OCI-LY3 (cell line): ENCODE measurements at regions not wholly inside any gene's neighbourhood (a gene's known extent, or its start where the extent isn't known, plus 50 kb on each side); places are given as distances from the start of the nearest gene placed in this dataset.
"Not testable (repeated sequence)": the region's sequence is repeated elsewhere in the genome, so short reads cannot be mapped to it uniquely, and the experiment has no call there.

Experiments used
- H2AFZ ChIP-seq: fragments of 200-600, 300-600 bp; shearing (Covaris generic); 2 replicates; pipeline ENCODE4 v1.6.0; 2014; ENCODE audit warnings: antibody characterized with exemption, low read depth, low read length
- H3K27ac ChIP-seq: fragments of 200-600, 300-600 bp; sonication (generic); 2 replicates; pipeline ENCODE4 v1.5.1; 2014; ENCODE audit warnings: mild to moderate bottlenecking, low read length, moderate library complexity, mixed read lengths
- H3K27me3 ChIP-seq: fragments of 200-600, 300-600 bp; sonication (generic); 2 replicates; pipeline ENCODE4 v1.6.1; 2014; ENCODE audit warnings: low read depth, low read length, mixed read lengths
- H3K36me3 ChIP-seq: fragments of 200-600, 300-600 bp; sonication (generic); replicated peaks from 2 replicates; pipeline ENCODE3; 2014; ENCODE audit warnings: low read depth, low read length, mixed read lengths
- H3K4me1 ChIP-seq: fragments of 300-600, 200-600 bp; sonication (generic); 2 replicates; pipeline ENCODE4 v1.6.1; 2014; ENCODE audit warnings: low read length, mixed read lengths
- H3K4me2 ChIP-seq: fragments of 200-600, 300-600 bp; sonication (generic); 2 replicates; pipeline ENCODE4 v1.6.1; 2014; ENCODE audit warnings: low read length, mixed read lengths
- H3K4me3 ChIP-seq: fragments of 300-600, 200-600 bp; sonication (generic); 2 replicates; pipeline ENCODE4 v1.5.1; 2014; ENCODE audit warnings: antibody characterized with exemption, mild to moderate bottlenecking, low read length, moderate library complexity
- H3K79me2 ChIP-seq: fragments of 300-600, 200-600 bp; shearing (Covaris generic); 2 replicates; pipeline ENCODE4 v1.6.1; 2014; ENCODE audit warnings: mild to moderate bottlenecking, low read length, mixed read lengths
- H3K9ac ChIP-seq: fragments of 300-600, 200-600 bp; shearing (Covaris generic); 2 replicates; pipeline ENCODE4 v1.6.0; 2014; ENCODE audit warnings: mild to moderate bottlenecking, low read length, moderate library complexity
- H3K9me3 ChIP-seq: fragments of 200-600, 300-600 bp; shearing (Covaris generic); 2 replicates; pipeline ENCODE4 v1.6.1; 2014; ENCODE audit warnings: low read length, mixed read lengths; ENCODE audit not compliant: insufficient read depth
- H4K20me1 ChIP-seq: fragments of 200-600, 300-600 bp; sonication (generic); 2 replicates; pipeline ENCODE4 v1.6.1; 2016; ENCODE audit warnings: low read length, mixed read lengths; ENCODE audit not compliant: insufficient read depth
- CTCF ChIP-seq: fragments of 200-600, 300-600 bp; sonication (generic); IDR thresholded peaks from 2 replicates; pipeline ENCODE4 v1.5.1; 2014; ENCODE audit warnings: antibody characterized with exemption, low read length, low read depth
- EZH2phosphoT487 ChIP-seq: fragments of 200-600 bp; shearing (Covaris generic); IDR thresholded peaks from 2 replicates; pipeline ENCODE4 v1.6.1; 2018; ENCODE audit warnings: antibody characterized with exemption, mixed run types, low read depth

- no peak overlapping the region for H3K4me2 ChIP-seq
- H3K79me2 ChIP-seq = no peaks in the 10 kb centered on the region
- no peak for TF ChIP-seq EZH2phosphoT487
- no peak for TF ChIP-seq CTCF
- H3K4me3 ChIP-seq = no peak overlapping the region
- H3K9me3 ChIP-seq = no peaks in the 10 kb centered on the region
- no peak overlapping the region for H2AFZ ChIP-seq
- no peak overlapping the region for H3K9ac ChIP-seq
- H3K36me3 ChIP-seq = no peaks in the 10 kb centered on the region
- H3K4me1 ChIP-seq = no peaks in the 10 kb centered on the region
- no peaks in the 10 kb centered on the region for H3K27me3 ChIP-seq
- no peak overlapping the region for H3K27ac ChIP-seq
- no peaks in the 10 kb centered on the region for H4K20me1 ChIP-seq
Measured at GRCh38 chr12:40439771-40440492, 215.1 kb downstream of the LRRK2 start.

DNA sequence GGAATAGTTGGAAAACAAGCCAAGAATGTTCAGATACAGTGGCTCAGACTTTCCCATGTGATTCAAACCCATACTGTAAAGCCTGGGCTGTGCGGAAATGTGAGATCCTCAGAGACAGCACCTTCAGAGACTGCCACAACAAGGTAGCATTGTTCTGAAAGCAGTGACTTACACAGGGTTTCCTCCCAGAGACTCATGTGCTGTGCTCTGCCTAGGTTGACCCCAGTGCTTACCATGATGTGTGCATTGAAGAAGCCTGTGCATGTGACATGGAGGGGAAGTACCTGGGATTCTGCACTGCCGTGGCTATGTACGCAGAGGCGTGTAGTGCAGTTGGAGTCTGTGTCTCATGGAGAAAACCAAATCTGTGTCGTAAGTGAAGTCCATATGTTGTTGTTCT, 219.4 kb downstream of the LRRK2 start:
- H3K9ac ChIP-seq = no peak overlapping the region
- no peaks in the 10 kb centered on the region for H4K20me1 ChIP-seq
- no peaks in the 10 kb centered on the region for H3K9me3 ChIP-seq
- no peaks in the 10 kb centered on the region for H3K79me2 ChIP-seq
- H3K4me3 ChIP-seq = 0 out of 2 replicates have a peak overlapping the region, but pooled peaks have one; percentile 7
- no peaks in the 10 kb centered on the region for H3K36me3 ChIP-seq
- TF ChIP-seq CTCF (no peak), EZH2phosphoT487 (no peak)
- H3K27me3 ChIP-seq = no peaks in the 10 kb centered on the region
- H3K4me1 ChIP-seq = no peaks in the 10 kb centered on the region
- H2AFZ ChIP-seq = no peak overlapping the region
- H3K4me2 ChIP-seq = peak overlapping the region; percentile 27
- H3K27ac ChIP-seq = no peak overlapping the region

- H3K27me3 ChIP-seq = no peaks in the 10 kb centered on the region
- H3K4me3 ChIP-seq = no peak overlapping the region
- H4K20me1 ChIP-seq = no peaks in the 10 kb centered on the region
- no peaks in the 10 kb centered on the region for H3K4me1 ChIP-seq
- no peaks in the 10 kb centered on the region for H3K9me3 ChIP-seq
- no peak overlapping the region for H3K27ac ChIP-seq
- no peak overlapping the region for H3K9ac ChIP-seq
- H3K4me2 ChIP-seq = no peak overlapping the region
- H3K79me2 ChIP-seq = no peaks in the 10 kb centered on the region
- H2AFZ ChIP-seq = no peak overlapping the region
- no peaks in the 10 kb centered on the region for H3K36me3 ChIP-seq
- TF ChIP-seq CTCF (peak; percentile 56), EZH2phosphoT487 (no peak)
Measured at GRCh38 chr12:40446385-40446784, 221.6 kb downstream of the LRRK2 start.

GRCh38 chr12:40448523-40448922, 223.7 kb downstream of the LRRK2 start:
- H3K27ac ChIP-seq, H3K4me3 ChIP-seq, H3K79me2 ChIP-seq, H3K36me3 ChIP-seq, H3K9ac ChIP-seq, H3K4me2 ChIP-seq, H3K27me3 ChIP-seq, H2AFZ ChIP-seq, H3K4me1 ChIP-seq, H3K9me3 ChIP-seq, H4K20me1 ChIP-seq: not testable (repeated sequence)
